GM12872 (cell line): ENCODE measurements at regions not wholly inside any gene's neighbourhood (a gene's known extent, or its start where the extent isn't known, plus 50 kb on each side); places are given as distances from the start of the nearest gene placed in this dataset.

Source experiments
- CTCF ChIP-seq: IDR thresholded peaks from 3 replicates; pipeline ENCODE4 v1.5.1; 2011; ENCODE audit warnings: low read depth, mild to moderate bottlenecking, low read length, moderate library complexity; ENCODE audit not compliant: insufficient read depth

- no peak for TF ChIP-seq CTCF
Observed at GRCh38 chr11:116244889-116245288, 527.9 kb downstream of the BUD13 start.

- TF ChIP-seq CTCF: no peak
Observed at GRCh38 chr11:116244439-116244838, 528.3 kb downstream of the BUD13 start.

DNA sequence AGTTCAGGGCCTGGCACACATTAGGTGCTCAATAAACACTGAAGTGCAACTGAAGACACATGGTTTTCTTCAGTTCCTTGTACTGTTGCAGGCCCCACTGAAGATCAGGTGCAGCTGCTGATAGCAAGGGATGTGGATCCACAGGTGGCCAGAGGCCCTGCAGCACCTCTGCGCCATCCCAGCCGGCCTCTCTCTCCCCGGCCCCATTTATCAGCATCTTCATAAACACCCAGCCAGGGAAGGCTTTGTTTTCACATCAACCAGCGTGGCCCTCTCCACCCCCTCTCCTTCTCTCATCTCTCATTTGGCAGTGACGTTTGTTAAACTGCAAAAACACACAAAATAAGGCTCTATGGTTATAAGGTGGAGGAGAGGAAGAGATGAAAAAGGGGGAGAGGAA is 528.8 kb downstream of the BUD13 start:
- TF ChIP-seq CTCF: no peak

- no peak for TF ChIP-seq CTCF
Observed at GRCh38 chr11:116242006-116242405, 530.8 kb downstream of the BUD13 start.

DNA sequence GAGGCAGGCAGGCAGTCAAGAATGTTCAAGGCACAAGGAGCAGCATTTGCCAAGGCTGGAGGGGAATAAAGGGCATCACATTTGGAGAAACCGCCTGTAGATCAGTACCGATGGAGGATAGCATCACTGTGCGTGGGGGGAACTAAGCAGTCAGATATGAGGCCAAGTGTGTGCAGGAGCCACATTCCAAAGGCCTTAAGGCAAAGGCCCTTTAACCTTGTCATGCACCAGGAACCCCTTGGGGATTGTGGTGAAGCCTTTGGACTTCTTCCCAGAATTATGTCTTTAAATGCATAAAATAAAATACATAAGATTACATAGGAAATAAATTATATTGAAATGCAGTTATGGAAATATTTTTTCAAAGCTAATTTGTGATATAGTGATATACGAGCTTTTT is 532.1 kb downstream of the BUD13 start:
- no peak for TF ChIP-seq CTCF

- TF ChIP-seq CTCF: no peak
Observed at GRCh38 chr11:116239247-116239646, 533.5 kb downstream of the BUD13 start.

GRCh38 chr11:116234989-116235568 is 537.7 kb downstream of the BUD13 start:
- no peak for TF ChIP-seq CTCF
